ENCODE measurements at regions not wholly inside any gene's neighbourhood (a gene's known extent, or its start where the extent isn't known, plus 50 kb on each side); places are given as distances from the start of the nearest gene placed in this dataset.

DNA sequence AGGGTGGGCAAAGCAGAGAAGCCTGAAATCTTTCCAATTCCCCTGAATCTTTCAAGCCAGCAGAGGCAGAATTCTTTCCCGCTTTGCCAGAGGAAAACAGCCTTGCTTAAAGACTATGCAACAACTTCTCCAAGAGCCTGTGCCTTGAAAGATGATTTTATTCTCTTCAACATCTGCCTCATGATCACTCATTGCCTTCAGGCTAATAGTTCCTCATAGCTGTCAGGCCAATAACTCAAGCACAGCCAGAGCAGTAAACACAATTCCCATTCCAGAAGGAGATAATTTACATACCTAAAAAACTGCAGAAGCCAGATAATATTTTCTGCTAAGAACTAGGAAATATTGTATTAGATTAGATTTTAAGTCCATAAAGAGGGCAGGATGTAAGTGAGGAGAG, 92.3 kb upstream of the PUM3 start:
- Histone ChIP-seq H3K27me3 (ENCODE audit: insufficient read depth, low read length) (peaks cover 46% of the 10 kb centered on the region), H3K27ac (ENCODE audit: low read depth, low read length) (no peak overlapping the region), H3K36me3 (ENCODE audit: control insufficient read depth in 1 of 2, insufficient read depth in 2 of 2, low read length in 2 of 2) (no peaks in the 10 kb centered on the region), H2AFZ (ENCODE audit: low read depth, low read length, poor library complexity, severe bottlenecking) (no peak overlapping the region), H3K9me2 (ENCODE audit: insufficient read depth) (no peaks in the 10 kb centered on the region), H3K4me3 (replicated peaks in 1 of 2; ENCODE audit: low read depth in 1 of 2, low read length in 2 of 2) (no peak overlapping the region), H3K9ac (ENCODE audit: low read length) (no peak overlapping the region), H4K20me1 (ENCODE audit: insufficient read depth) (no peaks in the 10 kb centered on the region), H3K79me2 (ENCODE audit: insufficient read depth, low read length) (no peaks in the 10 kb centered on the region), H3K4me1 (ENCODE audit: control insufficient read depth in 1 of 2, insufficient read depth in 2 of 2, low read length in 2 of 2) (no peaks in the 10 kb centered on the region), H3K9me3 (ENCODE audit: control insufficient read depth in 1 of 2, insufficient read depth in 1 of 2, low read depth in 1 of 2, low read length in 2 of 2) (no peaks in the 10 kb centered on the region), H3K4me2 (ENCODE audit: low read length) (no peak overlapping the region)
- ChIA-PET CTCF (no interaction called here), RAD21 (ENCODE audit: low non-redundant PET in 1 of 2, low total read pairs in 2 of 2, uncharacterized antibody in 2 of 2, unreplicated experiment in 2 of 2) (no interaction called here), POLR2A (no interaction called here)
- TF ChIP-seq EGR1 (IDR thresholded peaks at IDR 0.05; ENCODE audit: low read depth) (no peak), POLR2AphosphoS5 (IDR thresholded peaks at IDR 0.05; ENCODE audit: low read depth, low read length) (no peak), ELF1 (IDR thresholded peaks at IDR 0.05; ENCODE audit: borderline replicate concordance, low read depth) (no peak), FOSL1 (IDR thresholded peaks at IDR 0.05; ENCODE audit: low read depth) (no peak), SP1 (IDR thresholded peaks at IDR 0.05; ENCODE audit: low read depth) (no peak), ZNF274 (IDR thresholded peaks at IDR 0.05; ENCODE audit: low read depth, low read length) (no peak), SRF (IDR thresholded peaks at IDR 0.05; ENCODE audit: low read depth) (no peak), TCF7L2 (IDR thresholded peaks at IDR 0.05; ENCODE audit: borderline replicate concordance, extremely low read depth, insufficient read depth, insufficient read length) (no peak), ZFX (IDR thresholded peaks at IDR 0.05) (no peak), RAD21 (IDR thresholded peaks at IDR 0.05; ENCODE audit: low read depth) (no peak), JUND (IDR thresholded peaks at IDR 0.05) (no peak), CEBPB (IDR thresholded peaks at IDR 0.05; ENCODE audit: low read depth) (no peak)
- TF ChIP-seq, protein P1, sequence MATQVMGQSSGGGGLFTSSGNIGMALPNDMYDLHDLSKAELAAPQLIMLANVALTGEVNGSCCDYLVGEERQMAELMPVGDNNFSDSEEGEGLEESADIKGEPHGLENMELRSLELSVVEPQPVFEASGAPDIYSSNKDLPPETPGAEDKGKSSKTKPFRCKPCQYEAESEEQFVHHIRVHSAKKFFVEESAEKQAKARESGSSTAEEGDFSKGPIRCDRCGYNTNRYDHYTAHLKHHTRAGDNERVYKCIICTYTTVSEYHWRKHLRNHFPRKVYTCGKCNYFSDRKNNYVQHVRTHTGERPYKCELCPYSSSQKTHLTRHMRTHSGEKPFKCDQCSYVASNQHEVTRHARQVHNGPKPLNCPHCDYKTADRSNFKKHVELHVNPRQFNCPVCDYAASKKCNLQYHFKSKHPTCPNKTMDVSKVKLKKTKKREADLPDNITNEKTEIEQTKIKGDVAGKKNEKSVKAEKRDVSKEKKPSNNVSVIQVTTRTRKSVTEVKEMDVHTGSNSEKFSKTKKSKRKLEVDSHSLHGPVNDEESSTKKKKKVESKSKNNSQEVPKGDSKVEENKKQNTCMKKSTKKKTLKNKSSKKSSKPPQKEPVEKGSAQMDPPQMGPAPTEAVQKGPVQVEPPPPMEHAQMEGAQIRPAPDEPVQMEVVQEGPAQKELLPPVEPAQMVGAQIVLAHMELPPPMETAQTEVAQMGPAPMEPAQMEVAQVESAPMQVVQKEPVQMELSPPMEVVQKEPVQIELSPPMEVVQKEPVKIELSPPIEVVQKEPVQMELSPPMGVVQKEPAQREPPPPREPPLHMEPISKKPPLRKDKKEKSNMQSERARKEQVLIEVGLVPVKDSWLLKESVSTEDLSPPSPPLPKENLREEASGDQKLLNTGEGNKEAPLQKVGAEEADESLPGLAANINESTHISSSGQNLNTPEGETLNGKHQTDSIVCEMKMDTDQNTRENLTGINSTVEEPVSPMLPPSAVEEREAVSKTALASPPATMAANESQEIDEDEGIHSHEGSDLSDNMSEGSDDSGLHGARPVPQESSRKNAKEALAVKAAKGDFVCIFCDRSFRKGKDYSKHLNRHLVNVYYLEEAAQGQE (IDR thresholded peaks at IDR 0.05; ENCODE audit: low read depth): no peak
- TF ChIP-seq, protein P2, sequence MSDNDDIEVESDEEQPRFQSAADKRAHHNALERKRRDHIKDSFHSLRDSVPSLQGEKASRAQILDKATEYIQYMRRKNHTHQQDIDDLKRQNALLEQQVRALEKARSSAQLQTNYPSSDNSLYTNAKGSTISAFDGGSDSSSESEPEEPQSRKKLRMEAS (IDR thresholded peaks at IDR 0.05): no peak
- TF ChIP-seq, protein P3, sequence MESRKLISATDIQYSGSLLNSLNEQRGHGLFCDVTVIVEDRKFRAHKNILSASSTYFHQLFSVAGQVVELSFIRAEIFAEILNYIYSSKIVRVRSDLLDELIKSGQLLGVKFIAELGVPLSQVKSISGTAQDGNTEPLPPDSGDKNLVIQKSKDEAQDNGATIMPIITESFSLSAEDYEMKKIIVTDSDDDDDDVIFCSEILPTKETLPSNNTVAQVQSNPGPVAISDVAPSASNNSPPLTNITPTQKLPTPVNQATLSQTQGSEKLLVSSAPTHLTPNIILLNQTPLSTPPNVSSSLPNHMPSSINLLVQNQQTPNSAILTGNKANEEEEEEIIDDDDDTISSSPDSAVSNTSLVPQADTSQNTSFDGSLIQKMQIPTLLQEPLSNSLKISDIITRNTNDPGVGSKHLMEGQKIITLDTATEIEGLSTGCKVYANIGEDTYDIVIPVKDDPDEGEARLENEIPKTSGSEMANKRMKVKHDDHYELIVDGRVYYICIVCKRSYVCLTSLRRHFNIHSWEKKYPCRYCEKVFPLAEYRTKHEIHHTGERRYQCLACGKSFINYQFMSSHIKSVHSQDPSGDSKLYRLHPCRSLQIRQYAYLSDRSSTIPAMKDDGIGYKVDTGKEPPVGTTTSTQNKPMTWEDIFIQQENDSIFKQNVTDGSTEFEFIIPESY (IDR thresholded peaks at IDR 0.05; ENCODE audit: extremely low read depth, insufficient replicate concordance, low read length): no peak
- TF ChIP-seq, protein P4, sequence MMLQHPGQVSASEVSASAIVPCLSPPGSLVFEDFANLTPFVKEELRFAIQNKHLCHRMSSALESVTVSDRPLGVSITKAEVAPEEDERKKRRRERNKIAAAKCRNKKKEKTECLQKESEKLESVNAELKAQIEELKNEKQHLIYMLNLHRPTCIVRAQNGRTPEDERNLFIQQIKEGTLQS (IDR thresholded peaks at IDR 0.05): no peak
- no peak for ATAC-seq
- intact Hi-C loops (cut with micrococcal nuclease): no loop called here
- DNase-seq (ENCODE audit: low read depth, low spot score): no peak
- no TSS peak for BruUV-seq (replicated peaks)

Data from HCT116 (cell line).